ENCODE measurements at regions not wholly inside any gene's neighbourhood (a gene's known extent, or its start where the extent isn't known, plus 50 kb on each side); places are given as distances from the start of the nearest gene placed in this dataset.

DNA sequence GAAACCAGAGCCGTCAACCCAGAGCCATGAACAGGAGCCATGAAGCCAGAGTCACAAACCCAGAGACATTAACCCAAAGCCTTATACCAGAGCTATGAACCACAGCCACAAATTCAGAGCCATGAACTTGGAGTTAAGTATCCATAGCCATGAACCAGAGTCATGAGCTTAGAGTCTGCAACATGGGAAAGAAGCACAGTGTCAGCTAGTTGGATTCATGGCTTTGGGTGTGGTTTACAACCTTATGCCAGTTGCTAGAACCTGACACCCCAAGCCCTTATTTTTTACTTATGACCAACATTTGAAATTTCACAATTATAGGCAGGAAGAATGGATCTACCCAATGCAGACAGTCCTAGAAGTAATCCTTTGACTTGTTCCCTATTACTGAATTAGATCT is 128.9 kb upstream of the FAM78B start (continued):
- TF ChIP-seq, protein P1, sequence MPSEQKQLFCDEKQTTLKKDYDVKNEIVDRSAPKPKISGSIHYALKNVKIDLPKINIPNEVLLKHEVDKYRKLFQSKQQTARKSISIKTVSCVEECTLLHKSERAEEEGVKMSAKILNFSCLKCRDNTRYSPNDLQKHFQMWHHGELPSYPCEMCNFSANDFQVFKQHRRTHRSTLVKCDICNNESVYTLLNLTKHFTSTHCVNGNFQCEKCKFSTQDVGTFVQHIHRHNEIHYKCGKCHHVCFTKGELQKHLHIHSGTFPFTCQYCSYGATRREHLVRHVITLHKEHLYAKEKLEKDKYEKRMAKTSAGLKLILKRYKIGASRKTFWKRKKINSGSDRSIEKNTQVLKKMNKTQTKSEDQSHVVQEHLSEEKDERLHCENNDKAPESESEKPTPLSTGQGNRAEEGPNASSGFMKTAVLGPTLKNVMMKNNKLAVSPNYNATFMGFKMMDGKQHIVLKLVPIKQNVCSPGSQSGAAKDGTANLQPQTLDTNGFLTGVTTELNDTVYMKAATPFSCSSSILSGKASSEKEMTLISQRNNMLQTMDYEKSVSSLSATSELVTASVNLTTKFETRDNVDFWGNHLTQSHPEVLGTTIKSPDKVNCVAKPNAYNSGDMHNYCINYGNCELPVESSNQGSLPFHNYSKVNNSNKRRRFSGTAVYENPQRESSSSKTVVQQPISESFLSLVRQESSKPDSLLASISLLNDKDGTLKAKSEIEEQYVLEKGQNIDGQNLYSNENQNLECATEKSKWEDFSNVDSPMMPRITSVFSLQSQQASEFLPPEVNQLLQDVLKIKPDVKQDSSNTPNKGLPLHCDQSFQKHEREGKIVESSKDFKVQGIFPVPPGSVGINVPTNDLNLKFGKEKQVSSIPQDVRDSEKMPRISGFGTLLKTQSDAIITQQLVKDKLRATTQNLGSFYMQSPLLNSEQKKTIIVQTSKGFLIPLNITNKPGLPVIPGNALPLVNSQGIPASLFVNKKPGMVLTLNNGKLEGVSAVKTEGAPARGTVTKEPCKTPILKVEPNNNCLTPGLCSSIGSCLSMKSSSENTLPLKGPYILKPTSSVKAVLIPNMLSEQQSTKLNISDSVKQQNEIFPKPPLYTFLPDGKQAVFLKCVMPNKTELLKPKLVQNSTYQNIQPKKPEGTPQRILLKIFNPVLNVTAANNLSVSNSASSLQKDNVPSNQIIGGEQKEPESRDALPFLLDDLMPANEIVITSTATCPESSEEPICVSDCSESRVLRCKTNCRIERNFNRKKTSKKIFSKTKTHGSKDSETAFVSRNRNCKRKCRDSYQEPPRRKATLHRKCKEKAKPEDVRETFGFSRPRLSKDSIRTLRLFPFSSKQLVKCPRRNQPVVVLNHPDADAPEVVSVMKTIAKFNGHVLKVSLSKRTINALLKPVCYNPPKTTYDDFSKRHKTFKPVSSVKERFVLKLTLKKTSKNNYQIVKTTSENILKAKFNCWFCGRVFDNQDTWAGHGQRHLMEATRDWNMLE (tag by site-specific recombination; conservative IDR thresholded peaks at IDR 0.05; ENCODE audit: low read depth) = no peak
- TF ChIP-seq KLF10 (tag by site-specific recombination; IDR thresholded peaks at IDR 0.05) (no peak), ZNF521 (tag by site-specific recombination; IDR thresholded peaks at IDR 0.05) (no peak), ZNF48 (tag by site-specific recombination; IDR thresholded peaks at IDR 0.05) (no peak), ZNF138 (tag by site-specific recombination; IDR thresholded peaks at IDR 0.05; ENCODE audit: borderline replicate concordance) (no peak)
- TF ChIP-seq, protein P2, sequence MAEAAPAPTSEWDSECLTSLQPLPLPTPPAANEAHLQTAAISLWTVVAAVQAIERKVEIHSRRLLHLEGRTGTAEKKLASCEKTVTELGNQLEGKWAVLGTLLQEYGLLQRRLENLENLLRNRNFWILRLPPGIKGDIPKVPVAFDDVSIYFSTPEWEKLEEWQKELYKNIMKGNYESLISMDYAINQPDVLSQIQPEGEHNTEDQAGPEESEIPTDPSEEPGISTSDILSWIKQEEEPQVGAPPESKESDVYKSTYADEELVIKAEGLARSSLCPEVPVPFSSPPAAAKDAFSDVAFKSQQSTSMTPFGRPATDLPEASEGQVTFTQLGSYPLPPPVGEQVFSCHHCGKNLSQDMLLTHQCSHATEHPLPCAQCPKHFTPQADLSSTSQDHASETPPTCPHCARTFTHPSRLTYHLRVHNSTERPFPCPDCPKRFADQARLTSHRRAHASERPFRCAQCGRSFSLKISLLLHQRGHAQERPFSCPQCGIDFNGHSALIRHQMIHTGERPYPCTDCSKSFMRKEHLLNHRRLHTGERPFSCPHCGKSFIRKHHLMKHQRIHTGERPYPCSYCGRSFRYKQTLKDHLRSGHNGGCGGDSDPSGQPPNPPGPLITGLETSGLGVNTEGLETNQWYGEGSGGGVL (tag by site-specific recombination; IDR thresholded peaks at IDR 0.05) = no peak
- TF ChIP-seq, protein P3, sequence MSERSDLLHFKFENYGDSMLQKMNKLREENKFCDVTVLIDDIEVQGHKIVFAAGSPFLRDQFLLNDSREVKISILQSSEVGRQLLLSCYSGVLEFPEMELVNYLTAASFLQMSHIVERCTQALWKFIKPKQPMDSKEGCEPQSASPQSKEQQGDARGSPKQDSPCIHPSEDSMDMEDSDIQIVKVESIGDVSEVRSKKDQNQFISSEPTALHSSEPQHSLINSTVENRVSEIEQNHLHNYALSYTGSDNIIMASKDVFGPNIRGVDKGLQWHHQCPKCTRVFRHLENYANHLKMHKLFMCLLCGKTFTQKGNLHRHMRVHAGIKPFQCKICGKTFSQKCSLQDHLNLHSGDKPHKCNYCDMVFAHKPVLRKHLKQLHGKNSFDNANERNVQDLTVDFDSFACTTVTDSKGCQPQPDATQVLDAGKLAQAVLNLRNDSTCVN (tag by site-specific recombination; optimal IDR thresholded peaks at IDR 0.05) = no peak

DNA sequence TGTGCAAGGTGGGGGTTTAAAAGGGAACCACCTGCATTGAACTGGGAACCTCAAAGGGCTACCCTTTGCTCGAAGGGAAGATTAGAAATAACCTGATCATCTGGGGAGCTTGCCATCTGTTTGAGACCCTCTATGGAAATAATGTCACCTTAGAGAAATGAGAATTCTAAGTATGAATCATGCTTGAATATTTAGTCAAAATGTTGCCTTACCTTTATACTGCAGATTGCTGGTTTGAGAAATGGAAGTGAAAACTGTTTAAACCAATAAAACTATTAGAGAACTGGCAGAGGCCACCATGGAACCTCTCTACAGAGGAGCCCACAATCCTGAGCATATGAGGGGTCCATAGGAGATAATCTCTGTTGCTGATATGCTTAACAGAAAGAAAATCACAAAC is 131.2 kb upstream of the FAM78B start:
- Histone ChIP-seq H3K36me3 (ENCODE audit: control insufficient read depth in 2 of 2, insufficient read depth in 1 of 2, low read length in 2 of 2) (no peaks in the 10 kb centered on the region), H3K4me3 (ENCODE audit: low read depth, low read length) (no peak overlapping the region), H3K4me1 (ENCODE audit: control insufficient read depth, insufficient read depth, low read length) (no peaks in the 10 kb centered on the region), H3K9me3 (ENCODE audit: control insufficient read depth, insufficient read depth, low read depth, low read length) (no peaks in the 10 kb centered on the region), H3K27ac (ENCODE audit: extremely low read depth, low read depth, low read length) (no peak overlapping the region)
- POLR2A ChIA-PET = no interaction called here
- CTCF ChIA-PET = interaction anchor here (0.7 kb wide), 1 partner anchor 178 kb away, joined by 4 read pairs; no protein-coding TSS in a partner anchor
- no peak for TF ChIP-seq ZNF223 (tag by site-specific recombination; IDR thresholded peaks at IDR 0.05)
- no peak for TF ChIP-seq ZNF221 (tag by site-specific recombination; IDR thresholded peaks at IDR 0.05; ENCODE audit: borderline replicate concordance)
- TF ChIP-seq, protein P4, sequence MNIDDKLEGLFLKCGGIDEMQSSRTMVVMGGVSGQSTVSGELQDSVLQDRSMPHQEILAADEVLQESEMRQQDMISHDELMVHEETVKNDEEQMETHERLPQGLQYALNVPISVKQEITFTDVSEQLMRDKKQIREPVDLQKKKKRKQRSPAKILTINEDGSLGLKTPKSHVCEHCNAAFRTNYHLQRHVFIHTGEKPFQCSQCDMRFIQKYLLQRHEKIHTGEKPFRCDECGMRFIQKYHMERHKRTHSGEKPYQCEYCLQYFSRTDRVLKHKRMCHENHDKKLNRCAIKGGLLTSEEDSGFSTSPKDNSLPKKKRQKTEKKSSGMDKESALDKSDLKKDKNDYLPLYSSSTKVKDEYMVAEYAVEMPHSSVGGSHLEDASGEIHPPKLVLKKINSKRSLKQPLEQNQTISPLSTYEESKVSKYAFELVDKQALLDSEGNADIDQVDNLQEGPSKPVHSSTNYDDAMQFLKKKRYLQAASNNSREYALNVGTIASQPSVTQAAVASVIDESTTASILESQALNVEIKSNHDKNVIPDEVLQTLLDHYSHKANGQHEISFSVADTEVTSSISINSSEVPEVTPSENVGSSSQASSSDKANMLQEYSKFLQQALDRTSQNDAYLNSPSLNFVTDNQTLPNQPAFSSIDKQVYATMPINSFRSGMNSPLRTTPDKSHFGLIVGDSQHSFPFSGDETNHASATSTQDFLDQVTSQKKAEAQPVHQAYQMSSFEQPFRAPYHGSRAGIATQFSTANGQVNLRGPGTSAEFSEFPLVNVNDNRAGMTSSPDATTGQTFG (tag by site-specific recombination; IDR thresholded peaks at IDR 0.05; ENCODE audit: borderline replicate concordance) = no peak

DNA sequence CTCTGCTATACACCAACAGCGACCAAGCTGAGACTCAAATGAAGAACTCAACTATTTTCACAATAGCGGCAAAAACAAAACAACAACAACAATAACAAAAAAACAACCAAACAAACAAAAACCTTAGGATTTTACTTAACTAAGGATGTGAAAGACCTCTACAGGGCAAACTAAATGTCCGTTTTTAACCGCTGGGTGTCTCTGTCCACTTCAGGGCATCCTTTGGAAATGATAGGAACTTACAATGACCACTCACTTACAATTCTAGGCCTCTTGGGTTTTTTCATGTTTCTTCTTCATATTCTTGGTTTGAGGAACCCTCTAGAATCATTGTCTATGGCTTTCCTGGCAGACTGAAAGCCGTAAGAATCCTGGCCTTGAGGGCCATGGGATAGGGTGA is 134.0 kb upstream of the FAM78B start:
- Histone ChIP-seq H3K4me1 (ENCODE audit: control insufficient read depth, insufficient read depth, low read length) (no peaks in the 10 kb centered on the region), H3K9me3 (ENCODE audit: control insufficient read depth, insufficient read depth, low read depth, low read length) (no peaks in the 10 kb centered on the region), H3K27ac (ENCODE audit: extremely low read depth, low read depth, low read length) (no peak overlapping the region), H3K4me3 (ENCODE audit: low read depth, low read length) (no peak overlapping the region), H3K36me3 (ENCODE audit: control insufficient read depth in 2 of 2, insufficient read depth in 1 of 2, low read length in 2 of 2) (no peaks in the 10 kb centered on the region)
- CTCF ChIA-PET = no interaction called here
- POLR2A ChIA-PET = no interaction called here
- TF ChIP-seq ZNF24 (tag by site-specific recombination; IDR thresholded peaks at IDR 0.05) (no peak), HOXC10 (CRISPR knock-in tag; IDR thresholded peaks at IDR 0.05) (no peak), ZNF837 (tag by site-specific recombination; IDR thresholded peaks at IDR 0.05) (no peak), EGR2 (tag by site-specific recombination; IDR thresholded peaks at IDR 0.05; ENCODE audit: low read depth) (no peak), BCL11B (tag by site-specific recombination; IDR thresholded peaks at IDR 0.05; ENCODE audit: low read depth) (no peak)
- TF ChIP-seq, protein P5, sequence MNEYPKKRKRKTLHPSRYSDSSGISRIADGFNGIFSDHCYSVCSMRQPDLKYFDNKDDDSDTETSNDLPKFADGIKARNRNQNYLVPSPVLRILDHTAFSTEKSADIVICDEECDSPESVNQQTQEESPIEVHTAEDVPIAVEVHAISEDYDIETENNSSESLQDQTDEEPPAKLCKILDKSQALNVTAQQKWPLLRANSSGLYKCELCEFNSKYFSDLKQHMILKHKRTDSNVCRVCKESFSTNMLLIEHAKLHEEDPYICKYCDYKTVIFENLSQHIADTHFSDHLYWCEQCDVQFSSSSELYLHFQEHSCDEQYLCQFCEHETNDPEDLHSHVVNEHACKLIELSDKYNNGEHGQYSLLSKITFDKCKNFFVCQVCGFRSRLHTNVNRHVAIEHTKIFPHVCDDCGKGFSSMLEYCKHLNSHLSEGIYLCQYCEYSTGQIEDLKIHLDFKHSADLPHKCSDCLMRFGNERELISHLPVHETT (tag by site-specific recombination; IDR thresholded peaks at IDR 0.05) = no peak
- TF ChIP-seq, protein P6, sequence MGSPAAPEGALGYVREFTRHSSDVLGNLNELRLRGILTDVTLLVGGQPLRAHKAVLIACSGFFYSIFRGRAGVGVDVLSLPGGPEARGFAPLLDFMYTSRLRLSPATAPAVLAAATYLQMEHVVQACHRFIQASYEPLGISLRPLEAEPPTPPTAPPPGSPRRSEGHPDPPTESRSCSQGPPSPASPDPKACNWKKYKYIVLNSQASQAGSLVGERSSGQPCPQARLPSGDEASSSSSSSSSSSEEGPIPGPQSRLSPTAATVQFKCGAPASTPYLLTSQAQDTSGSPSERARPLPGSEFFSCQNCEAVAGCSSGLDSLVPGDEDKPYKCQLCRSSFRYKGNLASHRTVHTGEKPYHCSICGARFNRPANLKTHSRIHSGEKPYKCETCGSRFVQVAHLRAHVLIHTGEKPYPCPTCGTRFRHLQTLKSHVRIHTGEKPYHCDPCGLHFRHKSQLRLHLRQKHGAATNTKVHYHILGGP (tag by site-specific recombination; IDR thresholded peaks at IDR 0.05) = no peak
- TF ChIP-seq, protein P4 (tag by site-specific recombination; IDR thresholded peaks at IDR 0.05; ENCODE audit: borderline replicate concordance) = no peak
